ENCODE measurements at regions not wholly inside any gene's neighbourhood (a gene's known extent, or its start where the extent isn't known, plus 50 kb on each side); places are given as distances from the start of the nearest gene placed in this dataset.

DNA sequence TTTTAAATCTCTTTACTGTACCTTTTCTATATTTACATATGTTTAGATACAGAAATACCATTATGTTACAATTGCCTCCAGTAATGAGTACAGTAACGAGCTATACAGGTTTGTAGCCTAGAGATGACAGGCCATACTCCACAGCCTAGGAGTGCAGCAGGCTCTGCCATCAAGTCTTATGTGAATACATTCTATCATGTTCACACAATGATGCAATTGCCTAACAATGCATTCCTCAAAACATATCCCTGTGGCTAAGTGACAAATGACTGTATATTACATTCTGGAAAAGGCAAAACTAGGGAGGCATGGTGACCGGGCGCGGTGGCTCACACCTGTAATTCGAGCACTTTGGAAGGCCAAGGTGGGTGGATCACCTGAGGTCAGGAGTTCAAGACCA, 192.4 kb upstream of the IGF1R start:
- TF ChIP-seq EZH2 (IDR thresholded peaks at IDR 0.05; ENCODE audit: insufficient read depth, poor library complexity, severe bottlenecking), result no peak
- TF ChIP-seq EZH2phosphoT487 (IDR thresholded peaks at IDR 0.05; ENCODE audit: insufficient read depth, low read depth), result no peak
